ENCODE measurements at regions not wholly inside any gene's neighbourhood (a gene's known extent, or its start where the extent isn't known, plus 50 kb on each side); places are given as distances from the start of the nearest gene placed in this dataset.

DNA sequence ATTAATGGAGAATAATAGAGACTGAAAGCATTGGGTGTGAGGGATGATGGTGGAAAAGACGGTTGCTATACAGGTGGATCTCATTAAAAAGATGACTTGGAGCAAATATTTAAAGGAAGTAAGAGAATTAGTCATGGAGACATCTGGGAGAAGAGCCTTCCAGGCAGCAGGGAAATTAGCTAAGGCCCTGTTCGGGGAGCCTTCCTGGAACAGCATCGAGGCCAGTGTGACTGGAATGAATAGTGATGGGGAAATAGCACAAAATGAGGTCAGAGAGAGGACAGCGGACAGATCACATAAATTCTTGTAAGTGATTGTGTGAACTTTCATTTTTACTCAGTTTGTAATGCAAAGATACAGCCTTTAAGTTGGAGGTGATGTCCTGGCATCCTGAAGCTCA, 842.3 kb downstream of the SLC6A15 start:
- TF ChIP-seq CTCF (IDR thresholded peaks at IDR 0.05), result no peak
- no peak for DNase-seq (ENCODE audit: low spot score)
- no peak for ATAC-seq (ENCODE audit: low FRiP score)

DNA sequence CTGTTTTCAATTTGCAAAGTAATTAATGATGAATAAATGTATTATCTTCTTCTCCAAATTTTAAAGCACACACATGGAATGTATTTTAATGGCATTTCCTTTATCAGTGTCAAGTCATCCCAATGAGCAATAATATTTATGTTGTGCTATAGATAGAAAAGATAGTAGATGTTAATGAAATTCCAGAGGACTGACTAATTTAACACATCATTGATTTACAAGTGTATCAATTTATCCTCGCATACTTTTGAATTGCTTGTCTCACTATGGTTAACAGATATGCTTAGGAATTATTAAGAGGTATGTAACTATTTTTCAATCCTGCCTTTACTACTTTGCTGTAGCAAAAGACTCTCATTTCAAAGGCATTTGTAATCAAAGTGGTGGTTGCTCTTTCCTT, 842.9 kb downstream of the SLC6A15 start:
- TF ChIP-seq CTCF (IDR thresholded peaks at IDR 0.05), result no peak
- ATAC-seq (ENCODE audit: low FRiP score) (no peak), DNase-seq (ENCODE audit: low spot score) (no peak)

GRCh38 chr12:84069198-84069597, 843.4 kb downstream of the SLC6A15 start:
- DNase-seq (ENCODE audit: low spot score), result no peak
- no peak for TF ChIP-seq CTCF (IDR thresholded peaks at IDR 0.05)
- no peak for ATAC-seq (ENCODE audit: low FRiP score)

- no peak for DNase-seq (ENCODE audit: low spot score)
Observed at GRCh38 chr12:84058136-84058535, 854.5 kb downstream of the SLC6A15 start.

GRCh38 chr12:84054811-84055210, 857.8 kb downstream of the SLC6A15 start:
- ATAC-seq (ENCODE audit: low FRiP score) (no peak), DNase-seq (ENCODE audit: low spot score) (no peak)
- no peak for TF ChIP-seq CTCF (IDR thresholded peaks at IDR 0.05)

More at GRCh38 chr12:84058136-84058535, 854.5 kb downstream of the SLC6A15 start:
- no peak for ATAC-seq (ENCODE audit: low FRiP score)
- TF ChIP-seq CTCF (IDR thresholded peaks at IDR 0.05), result no peak

GRCh38 chr12:84047881-84048280, 864.7 kb downstream of the SLC6A15 start:
- TF ChIP-seq CTCF (IDR thresholded peaks at IDR 0.05), result no peak
- DNase-seq (ENCODE audit: low spot score) (no peak), ATAC-seq (ENCODE audit: low FRiP score) (no peak)

- no peak for TF ChIP-seq CTCF (IDR thresholded peaks at IDR 0.05)
- ATAC-seq (ENCODE audit: low FRiP score), result no peak
- no peak for DNase-seq (ENCODE audit: low spot score)
Observed at GRCh38 chr12:84046859-84047258, 865.7 kb downstream of the SLC6A15 start.
